AG04449 (cell line): ENCODE measurements at regions not wholly inside any gene's neighbourhood (a gene's known extent, or its start where the extent isn't known, plus 50 kb on each side); places are given as distances from the start of the nearest gene placed in this dataset.
A peak's percentile ranks its signal among the peaks of the same experiment; 100 is the strongest.

Source experiments
- CTCF ChIA-PET: fragments of 350-600 bp; formaldehyde crosslinking; extraction: SDS; loops from one replicate; lab custom pipeline; 2021; ENCODE audit warnings: antibody characterized with exemption; lab: Yijun Ruan, JAX
- POLR2A ChIA-PET: fragments of 400-600, 350-600 bp; formaldehyde crosslinking; extraction: SDS; loops from one replicate; lab custom pipeline; 2020; ENCODE audit warnings: antibody characterized with exemption, inconsistent platforms; lab: Yijun Ruan, JAX
- DNase-seq: peaks from one replicate; pipeline ENCODE4 v3.0.0-alpha.2; 2010; ENCODE audit warnings: low read depth, low spot score
- H3K4me3 ChIP-seq: 2 replicates; pipeline ENCODE4 v1.5.1; 2011; ENCODE audit warnings: low read depth, mild to moderate bottlenecking, control low read depth, low read length
- TF ChIP-seq, protein P1 (sequence below): IDR thresholded peaks from one replicate; pipeline ENCODE4 v1.5.1; 2011; ENCODE audit warnings: mild to moderate bottlenecking, moderate library complexity, low read length, control low read depth, inconsistent platforms; ENCODE audit not compliant: insufficient read depth; ENCODE audit errors: missing control alignments

GRCh38 chr11:8829556-8829955, 81.4 kb upstream of the AKIP1 start:
- DNase-seq: no peak
- ChIA-PET POLR2A (interaction anchor here (1.0 kb wide), 1 partner anchor 38 kb away, joined by 3 read pairs; no protein-coding TSS in a partner anchor), CTCF (interaction anchor here (1.3 to 1.4 kb wide), 2 partner anchors 16 to 21 kb away, joined by 3 to 4 read pairs; no protein-coding TSS in a partner anchor)

DNA sequence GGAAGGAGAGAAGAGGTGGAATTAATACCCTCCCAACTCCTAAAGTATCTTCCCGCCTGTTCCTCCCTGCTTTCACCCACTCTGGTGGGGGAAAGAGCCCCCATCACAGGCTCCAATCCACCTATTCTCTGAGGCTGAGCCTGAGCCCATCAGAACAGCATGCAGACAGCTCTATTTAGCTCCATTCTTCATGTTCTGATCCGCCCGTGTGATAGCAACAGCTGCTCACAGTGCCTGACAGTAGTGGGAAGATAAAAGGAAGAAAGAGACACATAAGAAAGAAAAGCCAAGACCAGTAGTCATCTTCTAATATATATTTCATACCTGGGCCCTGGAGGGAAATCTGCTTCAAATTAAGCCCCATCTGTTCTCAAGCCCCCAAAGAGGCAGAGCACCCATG, 80.3 kb upstream of the AKIP1 start:
- CTCF ChIA-PET: interaction anchor here (1.3 to 4.3 kb wide), 2 partner anchors 17 kb away, joined by 4 to 22 read pairs; no protein-coding TSS in a partner anchor
- no peak overlapping the region for H3K4me3 ChIP-seq
- POLR2A ChIA-PET: interaction anchor here (0.9 kb wide), 1 partner anchor 41 kb away, joined by 4 read pairs; no protein-coding TSS in a partner anchor
- TF ChIP-seq, protein P1, sequence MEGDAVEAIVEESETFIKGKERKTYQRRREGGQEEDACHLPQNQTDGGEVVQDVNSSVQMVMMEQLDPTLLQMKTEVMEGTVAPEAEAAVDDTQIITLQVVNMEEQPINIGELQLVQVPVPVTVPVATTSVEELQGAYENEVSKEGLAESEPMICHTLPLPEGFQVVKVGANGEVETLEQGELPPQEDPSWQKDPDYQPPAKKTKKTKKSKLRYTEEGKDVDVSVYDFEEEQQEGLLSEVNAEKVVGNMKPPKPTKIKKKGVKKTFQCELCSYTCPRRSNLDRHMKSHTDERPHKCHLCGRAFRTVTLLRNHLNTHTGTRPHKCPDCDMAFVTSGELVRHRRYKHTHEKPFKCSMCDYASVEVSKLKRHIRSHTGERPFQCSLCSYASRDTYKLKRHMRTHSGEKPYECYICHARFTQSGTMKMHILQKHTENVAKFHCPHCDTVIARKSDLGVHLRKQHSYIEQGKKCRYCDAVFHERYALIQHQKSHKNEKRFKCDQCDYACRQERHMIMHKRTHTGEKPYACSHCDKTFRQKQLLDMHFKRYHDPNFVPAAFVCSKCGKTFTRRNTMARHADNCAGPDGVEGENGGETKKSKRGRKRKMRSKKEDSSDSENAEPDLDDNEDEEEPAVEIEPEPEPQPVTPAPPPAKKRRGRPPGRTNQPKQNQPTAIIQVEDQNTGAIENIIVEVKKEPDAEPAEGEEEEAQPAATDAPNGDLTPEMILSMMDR: no peak
- DNase-seq: no peak

More at GRCh38 chr11:8829556-8829955, 81.4 kb upstream of the AKIP1 start:
- no peak overlapping the region for H3K4me3 ChIP-seq
- TF ChIP-seq, protein P1: no peak

- POLR2A ChIA-PET: interaction anchor here (1.4 to 2.8 kb wide), 3 partner anchors 21 to 85 kb away, joined by 3 to 15 read pairs (median 12); a partner anchor contains a TSS
- no peak for DNase-seq
- TF ChIP-seq, protein P1: no peak
- CTCF ChIA-PET: interaction anchor here (2.1 to 5.4 kb wide), 3 partner anchors 18 to 83 kb away, joined by 7 to 25 read pairs (median 22); no protein-coding TSS in a partner anchor
- H3K4me3 ChIP-seq: no peak overlapping the region
Observed at GRCh38 chr11:8831861-8832260, 79.1 kb upstream of the AKIP1 start.

DNA sequence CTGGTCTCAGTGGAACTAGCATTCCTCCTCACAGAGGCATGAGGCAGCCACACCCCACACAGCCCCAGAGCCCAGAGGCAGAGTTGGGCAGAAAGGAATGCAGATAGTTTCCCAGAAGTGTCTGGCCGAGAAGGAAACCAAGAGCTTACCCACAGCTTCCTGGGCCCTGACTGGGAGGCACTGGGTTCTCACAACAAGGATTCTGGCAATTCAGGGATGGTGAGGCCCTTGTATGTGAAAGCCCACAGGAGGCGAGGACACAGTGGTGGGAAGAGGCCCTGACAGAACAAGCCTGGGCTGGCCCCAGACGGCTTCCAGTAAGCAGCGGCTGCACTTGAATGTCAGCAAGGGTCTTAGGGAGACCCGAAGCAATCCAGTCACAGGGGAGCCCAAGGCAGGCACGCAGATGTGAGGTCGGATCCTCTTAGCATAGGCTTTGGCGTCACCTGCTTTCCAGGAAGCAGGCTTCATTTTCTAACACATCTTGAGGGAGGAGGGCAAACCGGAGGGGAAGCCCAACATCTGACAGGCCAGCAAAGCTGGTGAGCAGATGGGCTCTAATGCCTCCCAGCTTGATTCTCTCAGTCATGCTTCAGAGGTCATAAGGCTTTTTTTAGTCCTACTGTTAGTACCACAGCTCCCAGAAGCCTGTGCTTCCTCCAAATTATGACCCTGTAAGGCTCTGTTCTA, 78.3 kb upstream of the AKIP1 start:
- peak overlapping the region; percentile 12; the same call in 1 of the 2 replicates for H3K4me3 ChIP-seq
- DNase-seq: no peak
- TF ChIP-seq, protein P1: no peak
- ChIA-PET POLR2A (interaction anchor here (1.4 to 2.8 kb wide), 3 partner anchors 22 to 84 kb away, joined by 3 to 15 read pairs (median 12); a partner anchor contains a TSS), CTCF (interaction anchor here (0.6 to 5.4 kb wide), 5 partner anchors 19 to 127 kb away, joined by 3 to 25 read pairs (median 7); no protein-coding TSS in a partner anchor)

GRCh38 chr11:8833568-8834315, 77.2 kb upstream of the AKIP1 start:
- POLR2A ChIA-PET: interaction anchor here (1.1 to 2.8 kb wide), 5 partner anchors 23 to 114 kb away, joined by 3 to 15 read pairs (median 10); a partner anchor contains a TSS
- H3K4me3 ChIP-seq: no peak overlapping the region
- TF ChIP-seq, protein P1: no peak
- no peak for DNase-seq
- CTCF ChIA-PET: interaction anchor here (1.0 to 5.4 kb wide), 7 partner anchors 8 to 126 kb away, joined by 3 to 25 read pairs (median 7); no protein-coding TSS in a partner anchor
